ENCODE measurements at regions not wholly inside any gene's neighbourhood (a gene's known extent, or its start where the extent isn't known, plus 50 kb on each side); places are given as distances from the start of the nearest gene placed in this dataset.

GRCh38 chr5:160904591-160904990 lies 52.6 kb upstream of the ATP10B start:
- DNase-seq = no peak
- no peak overlapping the region for H3K4me3 ChIP-seq
- H3K27ac ChIP-seq = no peak overlapping the region
- H3K27me3 ChIP-seq = no peaks in the 10 kb centered on the region
- TF ChIP-seq POLR2A (IDR thresholded peaks at IDR 0.05) = no peak
- no peak for TF ChIP-seq POLR2AphosphoS5 (IDR thresholded peaks at IDR 0.05)
- TF ChIP-seq CTCF (IDR thresholded peaks at IDR 0.05) = no peak
- TF ChIP-seq EP300 (IDR thresholded peaks at IDR 0.05) = no peak
- 69 to 74% methylated on average over 3 of the region's 3 CpGs for WGBS, 2 donors
- no peaks in the 10 kb centered on the region for H3K4me1 ChIP-seq
- ATAC-seq (ENCODE audit: low FRiP score in 2 of 2) = no peak
- H3K9me3 ChIP-seq = no peaks in the 10 kb centered on the region
- H3K36me3 ChIP-seq = no peaks in the 10 kb centered on the region

- no peak for TF ChIP-seq EP300 (IDR thresholded peaks at IDR 0.05)
- TF ChIP-seq POLR2A (IDR thresholded peaks at IDR 0.05) = no peak
- no peak for TF ChIP-seq CTCF (IDR thresholded peaks at IDR 0.05)
- no peak for TF ChIP-seq POLR2AphosphoS5 (IDR thresholded peaks at IDR 0.05)
- no peak for DNase-seq
- no peak overlapping the region for H3K27ac ChIP-seq
- no peaks in the 10 kb centered on the region for H3K9me3 ChIP-seq
- no peak overlapping the region for H3K4me3 ChIP-seq
- WGBS, 2 donors = 20 to 29% methylated on average over 1 of the region's 1 CpG
- H3K36me3 ChIP-seq = no peaks in the 10 kb centered on the region
- no peaks in the 10 kb centered on the region for H3K27me3 ChIP-seq
- H3K4me1 ChIP-seq = no peaks in the 10 kb centered on the region
- ATAC-seq (ENCODE audit: low FRiP score in 2 of 2) = no peak
Measured at GRCh38 chr5:160903551-160903950, 51.5 kb upstream of the ATP10B start.

- DNase-seq (no peak), ATAC-seq (ENCODE audit: low FRiP score in 2 of 2) (no peak)
- Histone ChIP-seq H3K36me3 (no peaks in the 10 kb centered on the region), H3K27me3 (no peaks in the 10 kb centered on the region), H3K9me3 (no peaks in the 10 kb centered on the region), H3K27ac (no peak overlapping the region), H3K4me3 (no peak overlapping the region), H3K4me1 (no peaks in the 10 kb centered on the region)
- 70 to 79% methylated on average over 3 of the region's 3 CpGs for WGBS, 2 donors
- no peak for TF ChIP-seq POLR2A (IDR thresholded peaks at IDR 0.05)
- TF ChIP-seq POLR2AphosphoS5 (IDR thresholded peaks at IDR 0.05) = no peak
- no peak for TF ChIP-seq CTCF (IDR thresholded peaks at IDR 0.05)
- no peak for TF ChIP-seq EP300 (IDR thresholded peaks at IDR 0.05)
Measured at GRCh38 chr5:160903076-160903475, 51.1 kb upstream of the ATP10B start.

Measured in upper lobe of left lung (tissue), 6 donors.